HepG2 (cell line): ENCODE measurements at regions not wholly inside any gene's neighbourhood (a gene's known extent, or its start where the extent isn't known, plus 50 kb on each side); places are given as distances from the start of the nearest gene placed in this dataset.

Experiments
- ATAC-seq: fragments of 200-7000 bp; cut with Tn5 transposase; 3 replicates; pipeline ENCODE4 v1.9.1; 2020; ENCODE audit warnings: mild to moderate bottlenecking, moderate library complexity
- BruUV-seq: library from RNA; stranded (reverse); fragments of 400-500 nt; replicated peaks from 2 replicates; lab custom pipeline; 2021; lab: Mats Ljungman, UMichigan
- CTCF ChIA-PET: fragments of 300-600 bp; formaldehyde crosslinking; extraction: SDS; loops from one replicate; lab custom pipeline; 2021; ENCODE audit warnings: low total read pairs, inconsistent platforms, low intra/inter-chr PET ratio; lab: Yijun Ruan, JAX
- POLR2A ChIA-PET: fragments of 350-600 bp; sonication (Branson Sonifier 250); formaldehyde crosslinking; loops from one replicate; lab custom pipeline; 2020; ENCODE audit warnings: antibody characterized with exemption, inconsistent platforms; lab: Yijun Ruan, JAX
- DNase-seq: peaks from one replicate; pipeline ENCODE4 v3.0.0-alpha.2; 2015; ENCODE audit warnings: low spot score
- FAIRE-seq: peaks from 3 replicates; lab custom pipeline; 2011; peaks lifted over from hg19 to GRCh38; lab: Jason Lieb, UNC
- H2AFZ ChIP-seq: one replicate; pipeline ENCODE4 v1.6.1; 2011; ENCODE audit warnings: low read length, inconsistent platforms
- H3K27ac ChIP-seq: fragments of 300-600 bp; 3 replicates; pipeline ENCODE4 v1.8.0; 2011; ENCODE audit warnings: mixed run types, mild to moderate bottlenecking, mixed read lengths, low read length, inconsistent platforms; ENCODE audit not compliant: insufficient read depth; ENCODE audit errors: extremely low read length
- H3K27me3 ChIP-seq, 2 experiments: fragments of 200-600 bp in 1 of 2; 2 replicates in 1 of 2; 3 replicates in 1 of 2; pipeline versions ENCODE4 v1.6.0 to v1.8.0; 2011; ENCODE audit warnings: low read length in 2 of 2, mild to moderate bottlenecking in 2 of 2, moderate library complexity in 2 of 2, inconsistent platforms in 1 of 2; ENCODE audit not compliant: insufficient read depth in 2 of 2, control insufficient read depth in 1 of 2
- H3K36me3 ChIP-seq, 2 experiments: fragments of 200-600 bp in 1 of 2; replicated peaks in 1 of 2; 2 replicates in 1 of 2; 3 replicates in 1 of 2; pipeline versions ENCODE4 v1.5.1 to v1.8.0; 2011; ENCODE audit warnings: low read length in 2 of 2, inconsistent platforms in 1 of 2; ENCODE audit not compliant: insufficient read depth in 2 of 2, control insufficient read depth in 1 of 2
- H3K4me1 ChIP-seq: 2 replicates; pipeline ENCODE4 v1.5.1; 2012; ENCODE audit warnings: low read length, inconsistent platforms; ENCODE audit not compliant: insufficient read depth
- H3K4me2 ChIP-seq: 2 replicates; pipeline ENCODE4 v1.6.0; 2011; ENCODE audit warnings: low read depth, low read length, inconsistent platforms
- H3K4me3 ChIP-seq, 3 experiments: fragments of 200-600 bp in 1 of 3; sonication (generic), shearing (Covaris generic) in 1 of 3; replicated peaks in 1 of 3; 2 replicates each; pipeline ENCODE4 v1.5.1; 2011 to 2016; ENCODE audit warnings: low read length in 3 of 3, inconsistent platforms in 2 of 3, low read depth in 2 of 3, mild to moderate bottlenecking in 2 of 3, control low read depth in 1 of 3, mixed read lengths in 1 of 3; ENCODE audit not compliant: insufficient read depth in 1 of 3
- H3K79me2 ChIP-seq: one replicate; pipeline ENCODE4 v1.6.1; 2011; ENCODE audit warnings: low read length, inconsistent platforms; ENCODE audit not compliant: insufficient read depth
- H3K9ac ChIP-seq: 2 replicates; pipeline ENCODE4 v1.6.0; 2011; ENCODE audit warnings: mild to moderate bottlenecking, low read depth, low read length, inconsistent platforms; ENCODE audit not compliant: insufficient read depth
- H3K9me3 ChIP-seq: 2 replicates; pipeline ENCODE4 v1.5.1; 2012; ENCODE audit warnings: mild to moderate bottlenecking, low read length
- H4K20me1 ChIP-seq: 2 replicates; pipeline ENCODE4 v1.6.0; 2011; ENCODE audit warnings: inconsistent platforms, mild to moderate bottlenecking, low read length, moderate library complexity; ENCODE audit not compliant: insufficient read depth
- ELF4 ChIP-seq: sonication (generic); formaldehyde crosslinking; IDR thresholded peaks from 2 replicates; pipeline ENCODE4 v1.5.0; 2020; ENCODE audit warnings: missing genetic modification reagents, mild to moderate bottlenecking, moderate library complexity, borderline replicate concordance
- FIP1L1 ChIP-seq: fragments of 200-400 bp; formaldehyde crosslinking; IDR thresholded peaks from 2 replicates; pipeline ENCODE4 v1.6.1; 2018; ENCODE audit warnings: low read depth, mild to moderate bottlenecking, low read length, moderate library complexity, borderline replicate concordance; ENCODE audit not compliant: insufficient read depth
- HNRNPL ChIP-seq: fragments of 200-400 bp; formaldehyde crosslinking; IDR thresholded peaks from 2 replicates; pipeline ENCODE4 v1.6.1; 2017; ENCODE audit warnings: mild to moderate bottlenecking, low read depth, low read length
- NFRKB ChIP-seq: fragments of 450-650 bp; IDR thresholded peaks from 2 replicates; pipeline ENCODE4 v1.6.1; 2017
- PAF1 ChIP-seq: IDR thresholded peaks from 2 replicates; pipeline ENCODE4 v1.6.1; 2016; ENCODE audit warnings: missing genetic modification reagents, missing compliant biosample characterization
- POLR2A ChIP-seq, 2 experiments: IDR thresholded peaks; 2 replicates each; pipeline ENCODE4 v1.6.1; 2011; ENCODE audit warnings: low read depth in 2 of 2, low read length in 2 of 2, mild to moderate bottlenecking in 1 of 2, moderate library complexity in 1 of 2; ENCODE audit not compliant: insufficient read depth in 1 of 2
- RBM22 ChIP-seq: fragments of 200-400 bp; formaldehyde crosslinking; optimal IDR thresholded peaks from 2 replicates; pipeline ENCODE3; 2017; ENCODE audit warnings: mild to moderate bottlenecking, low read length, moderate library complexity
- SPEN ChIP-seq: sonication (generic); formaldehyde crosslinking; IDR thresholded peaks from 2 replicates; pipeline ENCODE4 v1.5.1; 2020; ENCODE audit warnings: low read depth, mild to moderate bottlenecking, missing genetic modification reagents
- ZNF264 ChIP-seq: sonication (generic); formaldehyde crosslinking; IDR thresholded peaks from 2 replicates; pipeline ENCODE4 v1.4.0; 2020; ENCODE audit warnings: missing genetic modification reagents
- ZNF274 ChIP-seq: sonication (generic); formaldehyde crosslinking; IDR thresholded peaks from 2 replicates; pipeline ENCODE4 v1.5.1; 2020; ENCODE audit warnings: mild to moderate bottlenecking, missing genetic modification reagents
- ZNF468 ChIP-seq: sonication (generic); formaldehyde crosslinking; IDR thresholded peaks from 2 replicates; pipeline ENCODE4 v1.8.0; 2022; ENCODE audit warnings: mild to moderate bottlenecking, moderate library complexity, missing genetic modification reagents
- ZNF850 ChIP-seq: sonication (generic); formaldehyde crosslinking; conservative IDR thresholded peaks from 2 replicates; pipeline ENCODE4 v1.9.0; 2021; ENCODE audit warnings: mild to moderate bottlenecking, missing genetic modification reagents
- WGBS: methylation state at CpG from one replicate; pipeline ENCODE4 v1.1.6; 2017; ENCODE audit warnings: low lambda C conversion rate; 5-methylcytosine and 5-hydroxymethylcytosine counted together
- in situ Hi-C: cut with HindIII; loops from 2 replicates; pipeline ENCODE4 v1.10.0; 2017; ENCODE audit warnings: low pct_unique_long_range_greater_than_20kb; ENCODE audit not compliant: extremely low pct_ligation_motif_present
- intact Hi-C: fragments of 100-400 bp; cut with micrococcal nuclease; formaldehyde crosslinking; loops from one replicate; pipeline ENCODE4 v1.10.0; 2022; ENCODE audit not compliant: unreplicated experiment
- TF ChIP-seq, protein P1 (sequence below): sonication (generic); formaldehyde crosslinking; IDR thresholded peaks from 2 replicates; pipeline ENCODE4 v1.4.0; 2020; ENCODE audit warnings: missing genetic modification reagents
- TF ChIP-seq, protein P2 (sequence below): sonication (generic); formaldehyde crosslinking; IDR thresholded peaks from 2 replicates; pipeline ENCODE4 v1.5.0; 2020; ENCODE audit warnings: missing genetic modification reagents
- TF ChIP-seq, protein P3 (sequence below): sonication (generic); formaldehyde crosslinking; IDR thresholded peaks from 2 replicates; pipeline ENCODE4 v1.8.1; 2023; ENCODE audit warnings: missing genetic modification reagents, mild to moderate bottlenecking, borderline replicate concordance
- TF ChIP-seq, protein P4 (sequence below): sonication (generic); formaldehyde crosslinking; IDR thresholded peaks from 2 replicates; pipeline ENCODE4 v1.4.0; 2020; ENCODE audit warnings: missing genetic modification reagents, borderline replicate concordance

DNA sequence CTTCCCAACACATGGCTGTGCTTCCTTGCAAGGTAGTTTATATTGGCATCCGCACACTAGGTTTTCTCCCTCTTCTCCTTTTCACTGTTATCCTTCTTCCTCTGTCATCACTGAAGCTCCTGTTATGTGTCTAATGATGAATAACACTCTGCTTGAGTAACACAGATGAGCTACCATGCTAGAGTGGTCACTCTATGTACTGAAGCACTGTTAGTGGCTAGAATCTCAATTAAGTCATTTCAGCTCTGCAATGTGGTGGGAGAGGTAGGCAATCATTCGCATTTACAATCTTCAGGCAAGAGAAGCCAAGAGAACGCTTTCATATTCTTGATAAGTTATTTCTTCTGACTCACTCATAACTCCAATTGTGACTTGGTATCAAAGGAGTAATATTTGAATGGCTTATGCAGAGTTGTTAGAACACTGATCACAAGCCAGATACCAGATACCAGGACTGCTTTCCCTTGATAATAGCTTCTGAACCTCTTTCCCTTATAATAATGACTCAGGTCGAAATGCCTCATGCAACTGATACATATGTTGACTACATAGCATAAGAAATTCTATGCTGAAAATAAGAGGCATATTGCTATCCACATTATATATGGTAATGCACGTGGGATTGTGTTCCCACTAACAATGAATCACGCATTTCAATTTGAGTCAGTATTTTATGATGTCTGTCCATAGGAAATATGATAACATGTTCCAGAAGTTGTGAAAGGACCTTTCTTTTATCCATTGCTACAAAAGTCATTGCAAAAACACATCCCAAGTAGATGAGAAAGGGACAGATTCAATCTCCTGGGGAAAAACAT is 158.0 kb upstream of the HS3ST3A1 start:
- Histone ChIP-seq H3K9me3 (no peaks in the 10 kb centered on the region), H2AFZ (no peak overlapping the region), H3K27ac (no peak overlapping the region), H3K9ac (no peak overlapping the region), H3K4me1 (no peaks in the 10 kb centered on the region), H4K20me1 (no peaks in the 10 kb centered on the region), H3K79me2 (no peaks in the 10 kb centered on the region), H3K36me3 (no peaks in the 10 kb centered on the region), H3K4me2 (no peak overlapping the region), H3K4me3 (no peak overlapping the region), H3K27me3 (no peaks in the 10 kb centered on the region; a peak in 2 of 5 replicates)
- no TSS peak for BruUV-seq
- ATAC-seq = no peak
- whole genome bisulfite sequencing = 30% methylated on average over 6 of the region's 6 CpGs
- DNase-seq = no peak
- intact Hi-C loops (no loop called here), in situ Hi-C loops (no loop called here)
- ChIA-PET POLR2A (no interaction called here), CTCF (no interaction called here)
- TF ChIP-seq HNRNPL (no peak), PAF1 (CRISPR knock-in tag) (no peak), RBM22 (no peak), SPEN (CRISPR knock-in tag) (no peak), ELF4 (CRISPR knock-in tag) (no peak), ZNF274 (no peak), FIP1L1 (no peak), NFRKB (no peak), POLR2A (IDR thresholded peaks at IDR 0.05; ENCODE audit: insufficient read depth in 1 of 2, low read depth in 2 of 2, low read length in 2 of 2) (no peak), ZNF850 (CRISPR knock-in tag) (no peak), ZNF468 (no peak), ZNF264 (CRISPR knock-in tag) (no peak)
- TF ChIP-seq, protein P1, sequence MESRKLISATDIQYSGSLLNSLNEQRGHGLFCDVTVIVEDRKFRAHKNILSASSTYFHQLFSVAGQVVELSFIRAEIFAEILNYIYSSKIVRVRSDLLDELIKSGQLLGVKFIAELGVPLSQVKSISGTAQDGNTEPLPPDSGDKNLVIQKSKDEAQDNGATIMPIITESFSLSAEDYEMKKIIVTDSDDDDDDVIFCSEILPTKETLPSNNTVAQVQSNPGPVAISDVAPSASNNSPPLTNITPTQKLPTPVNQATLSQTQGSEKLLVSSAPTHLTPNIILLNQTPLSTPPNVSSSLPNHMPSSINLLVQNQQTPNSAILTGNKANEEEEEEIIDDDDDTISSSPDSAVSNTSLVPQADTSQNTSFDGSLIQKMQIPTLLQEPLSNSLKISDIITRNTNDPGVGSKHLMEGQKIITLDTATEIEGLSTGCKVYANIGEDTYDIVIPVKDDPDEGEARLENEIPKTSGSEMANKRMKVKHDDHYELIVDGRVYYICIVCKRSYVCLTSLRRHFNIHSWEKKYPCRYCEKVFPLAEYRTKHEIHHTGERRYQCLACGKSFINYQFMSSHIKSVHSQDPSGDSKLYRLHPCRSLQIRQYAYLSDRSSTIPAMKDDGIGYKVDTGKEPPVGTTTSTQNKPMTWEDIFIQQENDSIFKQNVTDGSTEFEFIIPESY (CRISPR knock-in tag) = no peak
- TF ChIP-seq, protein P2, sequence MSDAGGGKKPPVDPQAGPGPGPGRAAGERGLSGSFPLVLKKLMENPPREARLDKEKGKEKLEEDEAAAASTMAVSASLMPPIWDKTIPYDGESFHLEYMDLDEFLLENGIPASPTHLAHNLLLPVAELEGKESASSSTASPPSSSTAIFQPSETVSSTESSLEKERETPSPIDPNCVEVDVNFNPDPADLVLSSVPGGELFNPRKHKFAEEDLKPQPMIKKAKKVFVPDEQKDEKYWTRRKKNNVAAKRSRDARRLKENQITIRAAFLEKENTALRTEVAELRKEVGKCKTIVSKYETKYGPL (CRISPR knock-in tag) = no peak
- TF ChIP-seq, protein P3, sequence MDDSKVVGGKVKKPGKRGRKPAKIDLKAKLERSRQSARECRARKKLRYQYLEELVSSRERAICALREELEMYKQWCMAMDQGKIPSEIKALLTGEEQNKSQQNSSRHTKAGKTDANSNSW = no peak
- TF ChIP-seq, protein P4, sequence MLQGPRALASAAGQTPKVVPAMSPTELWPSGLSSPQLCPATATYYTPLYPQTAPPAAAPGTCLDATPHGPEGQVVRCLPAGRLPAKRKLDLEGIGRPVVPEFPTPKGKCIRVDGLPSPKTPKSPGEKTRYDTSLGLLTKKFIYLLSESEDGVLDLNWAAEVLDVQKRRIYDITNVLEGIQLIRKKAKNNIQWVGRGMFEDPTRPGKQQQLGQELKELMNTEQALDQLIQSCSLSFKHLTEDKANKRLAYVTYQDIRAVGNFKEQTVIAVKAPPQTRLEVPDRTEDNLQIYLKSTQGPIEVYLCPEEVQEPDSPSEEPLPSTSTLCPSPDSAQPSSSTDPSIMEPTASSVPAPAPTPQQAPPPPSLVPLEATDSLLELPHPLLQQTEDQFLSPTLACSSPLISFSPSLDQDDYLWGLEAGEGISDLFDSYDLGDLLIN = no peak
- FAIRE-seq = no peak
